ENCODE measurements at regions not wholly inside any gene's neighbourhood (a gene's known extent, or its start where the extent isn't known, plus 50 kb on each side); places are given as distances from the start of the nearest gene placed in this dataset.

DNA sequence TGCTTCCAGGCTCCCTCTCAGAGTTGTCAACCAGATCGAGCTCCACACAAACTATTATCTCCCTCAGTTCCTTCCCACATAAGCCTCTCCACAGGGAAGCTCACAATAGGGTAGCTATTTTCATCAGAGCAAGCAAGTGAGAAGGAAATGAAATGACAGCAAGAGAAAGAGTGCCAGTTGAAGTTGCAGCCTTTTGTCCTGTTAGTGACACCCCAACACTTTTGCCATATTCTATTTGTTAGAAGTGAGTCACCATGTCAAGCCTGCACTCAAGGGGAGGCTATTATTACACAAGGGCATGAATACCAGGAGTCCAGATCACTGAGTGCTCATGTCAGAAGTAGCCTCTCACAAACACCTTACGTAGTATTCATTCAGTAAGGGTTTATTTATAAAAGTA lies 266.3 kb upstream of the NOCT start:
- TF ChIP-seq, protein P1, sequence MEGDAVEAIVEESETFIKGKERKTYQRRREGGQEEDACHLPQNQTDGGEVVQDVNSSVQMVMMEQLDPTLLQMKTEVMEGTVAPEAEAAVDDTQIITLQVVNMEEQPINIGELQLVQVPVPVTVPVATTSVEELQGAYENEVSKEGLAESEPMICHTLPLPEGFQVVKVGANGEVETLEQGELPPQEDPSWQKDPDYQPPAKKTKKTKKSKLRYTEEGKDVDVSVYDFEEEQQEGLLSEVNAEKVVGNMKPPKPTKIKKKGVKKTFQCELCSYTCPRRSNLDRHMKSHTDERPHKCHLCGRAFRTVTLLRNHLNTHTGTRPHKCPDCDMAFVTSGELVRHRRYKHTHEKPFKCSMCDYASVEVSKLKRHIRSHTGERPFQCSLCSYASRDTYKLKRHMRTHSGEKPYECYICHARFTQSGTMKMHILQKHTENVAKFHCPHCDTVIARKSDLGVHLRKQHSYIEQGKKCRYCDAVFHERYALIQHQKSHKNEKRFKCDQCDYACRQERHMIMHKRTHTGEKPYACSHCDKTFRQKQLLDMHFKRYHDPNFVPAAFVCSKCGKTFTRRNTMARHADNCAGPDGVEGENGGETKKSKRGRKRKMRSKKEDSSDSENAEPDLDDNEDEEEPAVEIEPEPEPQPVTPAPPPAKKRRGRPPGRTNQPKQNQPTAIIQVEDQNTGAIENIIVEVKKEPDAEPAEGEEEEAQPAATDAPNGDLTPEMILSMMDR (conservative IDR thresholded peaks at IDR 0.05; ENCODE audit: low read depth, low read length): no peak
- TF ChIP-seq EZH2phosphoT487 (IDR thresholded peaks at IDR 0.05; ENCODE audit: borderline replicate concordance, low read length): no peak

Data from PC-3 (cell line).